Endothelial cell (in vitro differentiated cells): ENCODE measurements at regions not wholly inside any gene's neighbourhood (a gene's known extent, or its start where the extent isn't known, plus 50 kb on each side); places are given as distances from the start of the nearest gene placed in this dataset.
A peak's percentile ranks its signal among the peaks of the same experiment; 100 is the strongest.

Experiments used
- DNase-seq: peaks from one replicate; pipeline ENCODE4 v3.0.0; 2021; ENCODE audit warnings: low spot score
- H3K27ac Mint-ChIP-seq: one replicate; pipeline ENCODE4 v1.8.0; 2021; ENCODE audit warnings: mixed read lengths, inconsistent platforms; ENCODE audit not compliant: unreplicated experiment
- H3K27me3 Mint-ChIP-seq: one replicate; pipeline ENCODE4 v1.8.0; 2021; ENCODE audit warnings: mild to moderate bottlenecking, moderate library complexity, mixed read lengths, inconsistent platforms; ENCODE audit not compliant: unreplicated experiment
- H3K36me3 Mint-ChIP-seq: one replicate; pipeline ENCODE4 v1.8.0; 2021; ENCODE audit warnings: mild to moderate bottlenecking, low read depth, mixed read lengths, inconsistent platforms; ENCODE audit not compliant: unreplicated experiment
- H3K4me1 Mint-ChIP-seq: one replicate; pipeline ENCODE4 v1.8.0; 2021; ENCODE audit warnings: mild to moderate bottlenecking, mixed read lengths, inconsistent platforms; ENCODE audit not compliant: unreplicated experiment
- H3K4me3 Mint-ChIP-seq: one replicate; pipeline ENCODE4 v1.8.0; 2021; ENCODE audit warnings: mild to moderate bottlenecking, mixed read lengths, inconsistent platforms; ENCODE audit not compliant: unreplicated experiment
- H3K9me3 Mint-ChIP-seq: one replicate; pipeline ENCODE4 v1.8.0; 2021; ENCODE audit warnings: mixed read lengths, inconsistent platforms; ENCODE audit not compliant: unreplicated experiment
- CTCF ChIP-seq: fragments of 200-600 bp; sonication (generic); IDR thresholded peaks from one replicate; pipeline ENCODE4 v1.5.0; 2021; ENCODE audit warnings: antibody characterized with exemption; ENCODE audit not compliant: unreplicated experiment

DNA sequence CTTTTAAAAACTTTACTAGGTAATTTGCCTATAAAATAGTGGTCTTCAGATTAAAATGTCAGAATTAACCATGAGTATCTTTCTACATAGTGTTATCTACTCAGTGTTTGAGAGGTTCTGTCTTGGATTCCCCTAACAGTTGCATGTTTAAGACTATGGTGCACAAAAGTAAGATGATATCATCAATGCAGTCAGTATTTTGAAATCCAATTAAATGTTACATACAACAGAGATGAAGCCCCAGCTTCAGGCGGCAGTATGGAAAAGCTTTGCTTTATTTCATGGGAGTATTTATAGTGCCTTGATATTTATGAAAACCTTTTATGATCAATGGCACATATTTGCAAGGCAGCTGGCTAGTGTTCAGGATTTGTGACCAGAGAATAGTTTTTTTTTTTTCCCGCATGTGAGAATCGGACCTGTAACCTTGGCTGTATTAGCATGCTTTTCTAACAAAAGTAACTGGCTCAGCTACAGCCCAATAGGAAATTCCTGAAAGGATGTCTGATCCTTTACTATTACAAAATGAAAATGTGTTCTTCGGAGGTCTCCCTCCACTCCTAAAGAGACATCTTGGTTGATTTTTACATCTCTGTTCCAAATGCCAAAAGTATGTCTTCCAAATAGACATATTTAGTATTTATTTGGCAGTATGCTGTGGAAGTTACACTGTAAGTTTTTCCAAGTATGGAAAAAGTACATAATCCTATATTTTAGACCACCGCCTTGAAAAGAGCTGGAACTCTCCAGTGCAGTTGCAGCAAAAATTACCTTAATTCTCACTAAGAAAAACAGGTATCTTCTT, 319.3 kb upstream of the UBE2E3 start:
- Mint-ChIP-seq H3K36me3 (no peaks in the 10 kb centered on the region), H3K9me3 (no peaks in the 10 kb centered on the region), H3K4me3 (no peak overlapping the region), H3K27ac (no peak overlapping the region), H3K4me1 (no peaks in the 10 kb centered on the region), H3K27me3 (no peaks in the 10 kb centered on the region)
- no peak for TF ChIP-seq CTCF
- DNase-seq: no peak

DNA sequence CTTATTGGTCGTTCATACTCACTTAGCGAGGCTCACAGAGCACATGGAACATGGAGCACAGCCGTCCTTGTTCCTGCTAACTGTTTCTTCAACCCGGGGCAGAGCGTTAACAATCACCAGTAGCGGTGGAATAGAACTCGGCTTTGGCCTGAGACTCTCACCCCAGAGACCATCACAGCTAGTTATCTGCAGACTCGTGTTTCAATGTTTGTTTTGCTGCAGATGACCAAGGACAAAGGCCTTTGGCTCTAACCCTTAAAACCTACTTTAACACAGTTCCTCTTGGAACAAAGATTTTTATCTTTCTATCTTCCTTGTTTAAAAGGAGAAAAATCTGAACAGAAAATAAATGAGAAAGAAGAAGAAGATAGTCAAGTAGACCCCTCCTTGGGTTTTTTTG, 320.2 kb upstream of the UBE2E3 start:
- H3K27ac Mint-ChIP-seq: no peak overlapping the region
- TF ChIP-seq CTCF: no peak
- no peak for DNase-seq
- H3K4me1 Mint-ChIP-seq: no peaks in the 10 kb centered on the region
- no peaks in the 10 kb centered on the region for H3K9me3 Mint-ChIP-seq
- H3K27me3 Mint-ChIP-seq: no peaks in the 10 kb centered on the region
- no peak overlapping the region for H3K4me3 Mint-ChIP-seq
- no peaks in the 10 kb centered on the region for H3K36me3 Mint-ChIP-seq

GRCh38 chr2:180657054-180657453, 323.4 kb upstream of the UBE2E3 start:
- no peak for TF ChIP-seq CTCF
- H3K27me3 Mint-ChIP-seq: peaks cover 1% of the 10 kb centered on the region
- no peaks in the 10 kb centered on the region for H3K36me3 Mint-ChIP-seq
- H3K4me3 Mint-ChIP-seq: no peak overlapping the region
- DNase-seq: no peak
- no peak overlapping the region for H3K27ac Mint-ChIP-seq
- H3K9me3 Mint-ChIP-seq: no peaks in the 10 kb centered on the region
- H3K4me1 Mint-ChIP-seq: peaks cover 3% of the 10 kb centered on the region

GRCh38 chr2:180656455-180656847, 324.0 kb upstream of the UBE2E3 start:
- TF ChIP-seq CTCF: no peak
- DNase-seq: no peak
- Mint-ChIP-seq H3K27me3 (peaks cover 1% of the 10 kb centered on the region), H3K36me3 (no peaks in the 10 kb centered on the region), H3K4me3 (no peak overlapping the region), H3K9me3 (no peaks in the 10 kb centered on the region), H3K27ac (no peak overlapping the region), H3K4me1 (peaks cover 3% of the 10 kb centered on the region)

GRCh38 chr2:180655842-180656454, 324.5 kb upstream of the UBE2E3 start:
- Mint-ChIP-seq H3K36me3 (no peaks in the 10 kb centered on the region), H3K4me1 (peaks cover 3% of the 10 kb centered on the region), H3K9me3 (no peaks in the 10 kb centered on the region), H3K4me3 (no peak overlapping the region), H3K27me3 (peaks cover 1% of the 10 kb centered on the region), H3K27ac (no peak overlapping the region)
- TF ChIP-seq CTCF: peak; percentile 71
- DNase-seq: no peak
